Stimulated activated CD8-positive, alpha-beta memory T cell treated with anti-CD3 and anti-CD28 coated beads, Interleukin-4, amount 100 ng/mL, for 24 hours (primary cell): ENCODE measurements at regions not wholly inside any gene's neighbourhood (a gene's known extent, or its start where the extent isn't known, plus 50 kb on each side); places are given as distances from the start of the nearest gene placed in this dataset.
"Not testable (repeated sequence)": the region's sequence is repeated elsewhere in the genome, so short reads cannot be mapped to it uniquely, and the experiment has no call there.

ENCODE experiments used
- DNase-seq: peaks from one replicate; pipeline ENCODE4 v3.0.0-alpha.2; 2020; ENCODE audit warnings: low read depth

DNA sequence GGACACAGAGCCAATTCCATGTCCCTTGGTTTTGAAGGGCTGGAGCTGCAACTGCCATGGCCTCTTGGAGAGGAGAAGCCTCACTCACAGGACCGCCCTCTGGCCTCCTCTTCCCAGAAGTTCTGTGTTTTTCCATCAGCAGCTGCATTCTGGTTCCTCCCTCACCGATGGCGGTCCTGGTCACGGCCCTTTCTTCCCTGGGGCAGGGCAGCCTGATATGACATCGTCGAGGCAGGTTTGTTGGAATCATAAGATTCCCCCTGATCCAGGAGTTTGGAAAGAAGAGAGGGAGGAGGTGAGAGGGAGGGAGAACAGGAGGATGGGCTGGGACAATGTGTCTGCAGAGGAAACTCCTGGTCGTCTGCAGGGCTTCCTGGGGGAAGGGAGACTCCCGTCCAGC, 82.7 kb upstream of the PDZD8 start:
- no peak for DNase-seq

DNA sequence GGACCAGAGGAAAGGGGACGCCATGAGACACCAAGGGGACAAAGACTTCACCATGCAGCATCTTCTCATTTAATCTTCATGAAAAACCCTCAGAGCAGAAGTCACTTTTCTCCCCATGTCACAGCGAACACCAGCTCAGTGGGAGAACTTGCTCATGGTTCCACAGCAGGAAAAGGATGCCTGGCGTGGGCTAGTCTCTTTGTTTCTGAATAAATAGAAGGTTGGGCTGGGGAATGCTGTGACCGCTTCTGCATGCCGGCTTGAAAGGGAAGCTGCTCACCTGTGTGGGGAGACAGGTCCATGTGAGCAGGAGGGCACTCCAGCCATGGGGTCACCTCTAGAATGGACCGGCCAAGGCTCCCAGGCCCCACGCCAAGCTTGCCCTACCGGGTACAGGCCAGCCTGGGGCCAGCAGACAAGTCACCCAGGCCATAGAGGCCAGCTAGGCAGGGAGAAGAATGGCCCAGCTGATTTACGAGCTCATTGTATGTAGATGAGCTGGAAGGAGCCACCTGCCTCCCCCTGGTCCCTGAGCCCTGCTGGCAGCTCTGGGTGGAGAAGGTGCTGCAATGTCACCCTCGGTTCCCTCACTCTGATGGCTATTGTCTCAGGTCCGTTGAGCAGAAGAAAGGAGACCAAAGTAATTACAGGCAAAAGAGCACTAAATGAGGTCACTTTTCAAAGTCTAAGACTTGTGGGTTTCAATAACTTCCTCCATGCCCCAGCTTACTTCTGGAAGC, 82.0 kb upstream of the PDZD8 start:
- DNase-seq, result no peak

DNA sequence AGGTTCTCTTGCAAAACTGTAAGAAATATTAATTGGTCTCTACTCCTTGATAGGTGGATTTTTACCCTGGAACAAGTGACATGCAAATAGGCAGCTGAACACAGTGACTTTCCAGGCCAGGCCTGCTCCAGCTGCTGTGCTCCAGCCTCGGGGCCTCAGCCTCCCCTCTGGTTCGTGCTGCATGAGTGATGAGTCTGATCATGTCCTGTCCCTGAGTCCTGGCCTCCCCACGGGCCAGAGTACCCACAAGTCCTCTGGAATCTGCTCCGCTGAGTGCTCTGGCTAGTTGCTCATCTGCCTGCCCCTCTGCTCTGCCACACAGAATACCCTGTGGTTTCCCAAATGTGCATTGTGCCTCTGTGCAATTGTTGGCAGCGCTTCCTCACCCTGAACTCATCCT, 80.1 kb upstream of the PDZD8 start:
- no peak for DNase-seq

DNA sequence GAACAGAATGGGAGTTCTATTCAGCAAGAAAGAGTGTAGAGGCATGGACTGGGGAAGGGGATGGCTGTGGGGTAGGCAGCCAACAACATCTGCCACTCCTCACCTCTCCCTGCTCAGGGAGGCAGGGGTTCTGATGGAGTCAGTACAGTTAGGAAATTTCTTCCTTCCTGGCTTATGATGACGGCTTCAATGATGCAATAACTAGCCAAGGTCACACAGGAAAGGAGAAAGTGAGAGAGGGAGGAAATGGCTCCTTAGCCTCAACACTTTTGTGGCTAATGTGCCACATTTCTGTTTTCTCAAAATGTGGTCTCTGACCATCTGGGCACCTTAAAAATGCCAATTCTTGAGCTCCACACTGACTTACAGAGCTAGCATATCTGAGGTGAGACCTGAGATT, 79.3 kb upstream of the PDZD8 start:
- no peak for DNase-seq

DNA sequence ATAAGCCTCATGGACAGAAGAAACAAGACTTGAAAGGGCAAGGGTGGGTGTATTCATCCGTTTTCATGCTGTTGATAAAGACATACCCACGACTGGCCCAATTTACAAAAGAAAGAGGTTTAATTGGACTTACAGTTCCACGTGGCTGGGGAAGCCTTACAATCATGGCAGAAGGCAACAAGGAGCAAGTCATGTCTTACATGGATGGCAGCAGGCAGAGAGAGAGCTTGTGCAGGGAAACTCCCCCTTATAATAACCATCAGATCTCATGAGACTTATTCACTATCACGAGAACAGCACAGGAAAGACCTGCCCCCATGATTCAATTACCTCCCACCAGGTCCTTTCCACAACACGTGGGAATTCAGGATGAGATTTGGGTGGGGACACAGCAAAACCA, 78.2 kb upstream of the PDZD8 start:
- DNase-seq, result not testable (repeated sequence)

DNA sequence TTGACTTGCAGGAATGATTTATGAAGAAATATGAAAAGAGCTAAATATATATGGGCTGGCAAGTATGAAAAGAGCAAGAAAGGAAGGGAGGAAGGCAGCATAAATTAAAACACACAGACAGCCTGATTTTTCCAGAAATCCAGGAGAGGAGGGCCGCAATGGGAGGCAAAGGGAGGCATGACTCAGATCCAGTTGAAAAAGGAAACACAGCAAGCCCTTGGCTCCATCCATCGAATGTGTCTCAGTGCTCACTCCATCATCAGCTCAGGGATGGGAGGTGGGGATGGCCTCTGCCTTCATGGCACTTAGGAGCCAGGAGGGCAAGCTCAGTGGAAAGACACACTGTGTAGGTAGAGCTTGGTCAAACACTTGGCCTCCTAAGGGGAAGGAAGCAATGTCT, 75.7 kb upstream of the PDZD8 start:
- DNase-seq, result no peak

DNA sequence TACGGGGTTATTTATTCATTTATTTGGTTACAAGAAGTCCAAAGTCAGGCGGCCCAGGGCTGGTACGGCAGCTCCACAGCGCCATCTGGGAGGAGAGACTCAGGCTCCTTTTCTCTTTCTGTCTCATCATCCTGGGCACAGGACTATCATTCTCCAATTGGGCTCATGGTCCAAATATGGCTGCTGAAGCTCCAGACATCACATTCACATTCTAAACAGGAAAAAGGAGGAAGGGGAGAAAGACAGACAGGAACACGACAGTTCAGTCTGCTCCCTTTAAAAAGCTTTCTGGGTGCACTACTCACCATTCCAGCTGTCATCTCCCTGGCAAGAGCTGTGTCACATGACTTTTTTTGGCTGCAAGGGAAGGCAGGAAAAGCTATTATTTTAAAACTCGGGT, 74.4 kb upstream of the PDZD8 start:
- no peak for DNase-seq

DNA sequence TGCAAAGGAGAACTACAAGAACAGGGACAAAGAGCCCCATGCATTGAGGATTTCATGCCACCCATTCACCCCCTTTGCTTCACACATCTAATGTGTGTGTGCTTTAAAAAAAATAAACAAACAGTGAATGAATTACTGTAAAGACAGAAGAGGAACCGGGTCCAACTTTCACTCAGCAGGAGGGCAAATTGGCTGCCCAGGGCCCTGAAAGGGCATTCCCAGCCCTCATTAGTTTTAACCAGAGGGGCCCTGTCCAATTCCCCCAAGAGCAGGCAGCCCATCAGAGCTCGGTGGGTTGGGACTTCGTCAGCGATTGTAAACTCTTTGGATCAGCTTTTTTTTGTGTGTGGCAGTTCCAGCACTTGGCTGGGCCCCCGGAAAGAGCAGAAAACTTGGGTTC, 73.6 kb upstream of the PDZD8 start:
- no peak for DNase-seq

DNA sequence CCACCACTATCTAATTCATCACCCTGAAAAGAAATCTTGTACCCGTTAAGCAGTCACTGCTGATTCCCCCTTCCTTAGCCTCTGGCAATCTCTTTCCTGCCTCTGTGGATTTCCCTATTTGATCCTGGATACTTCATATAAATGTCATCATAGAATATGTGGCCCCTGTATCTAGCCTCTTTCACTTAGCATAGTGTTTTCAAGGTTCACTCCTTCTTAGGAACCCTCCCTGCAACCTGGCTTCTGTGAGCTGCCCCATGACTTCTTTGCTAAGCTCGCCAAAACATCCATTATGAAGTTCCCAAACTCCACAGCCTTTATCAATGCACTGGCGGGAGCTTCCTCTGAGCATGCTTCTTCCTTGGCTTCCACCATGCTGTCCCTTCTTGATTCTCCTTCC, 70.8 kb upstream of the PDZD8 start:
- DNase-seq, result no peak

DNA sequence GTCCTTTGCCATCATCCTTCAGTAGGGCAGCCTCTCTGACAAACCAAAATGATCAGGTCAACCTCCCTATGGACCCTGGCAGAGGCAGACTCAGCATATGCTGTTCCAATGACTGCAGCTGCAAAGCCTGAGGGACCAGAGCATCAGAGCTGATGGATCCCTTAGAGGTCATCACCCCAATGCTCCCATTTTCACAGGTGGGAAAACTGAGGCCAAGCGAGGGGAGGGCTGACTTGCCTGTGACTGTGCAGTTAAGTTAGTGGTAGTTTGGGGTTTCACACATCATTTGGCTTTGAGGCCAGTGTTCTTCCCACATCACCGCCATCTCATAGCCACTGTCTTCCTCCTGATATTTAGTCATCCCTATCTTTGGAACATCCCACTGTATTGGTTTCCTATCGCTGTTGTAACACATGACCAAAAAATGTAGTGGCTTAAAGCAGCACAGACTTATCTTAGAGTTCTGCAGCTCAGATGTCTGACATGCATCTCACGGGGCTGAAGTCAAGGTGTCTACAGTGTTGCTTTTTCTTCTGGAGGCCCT, 69.3 kb upstream of the PDZD8 start:
- DNase-seq, result no peak

DNA sequence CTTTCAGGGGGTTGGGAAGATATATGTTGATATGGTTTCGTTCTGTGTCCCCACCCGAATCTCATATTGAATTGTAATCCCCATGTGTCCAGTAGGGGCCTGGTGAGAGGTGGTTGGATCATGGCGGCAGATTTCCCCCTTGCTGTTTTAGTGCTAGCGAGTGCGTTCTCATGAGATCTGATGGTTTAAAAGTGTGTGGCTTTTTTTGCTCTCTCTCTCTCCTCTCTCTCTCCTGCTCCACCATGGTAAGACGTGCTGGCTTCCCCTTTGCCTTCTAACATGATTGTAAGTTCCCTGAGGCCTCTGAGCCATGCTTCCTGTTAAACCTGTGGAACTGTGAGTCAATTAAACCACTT, 68.4 kb upstream of the PDZD8 start:
- no peak for DNase-seq

DNA sequence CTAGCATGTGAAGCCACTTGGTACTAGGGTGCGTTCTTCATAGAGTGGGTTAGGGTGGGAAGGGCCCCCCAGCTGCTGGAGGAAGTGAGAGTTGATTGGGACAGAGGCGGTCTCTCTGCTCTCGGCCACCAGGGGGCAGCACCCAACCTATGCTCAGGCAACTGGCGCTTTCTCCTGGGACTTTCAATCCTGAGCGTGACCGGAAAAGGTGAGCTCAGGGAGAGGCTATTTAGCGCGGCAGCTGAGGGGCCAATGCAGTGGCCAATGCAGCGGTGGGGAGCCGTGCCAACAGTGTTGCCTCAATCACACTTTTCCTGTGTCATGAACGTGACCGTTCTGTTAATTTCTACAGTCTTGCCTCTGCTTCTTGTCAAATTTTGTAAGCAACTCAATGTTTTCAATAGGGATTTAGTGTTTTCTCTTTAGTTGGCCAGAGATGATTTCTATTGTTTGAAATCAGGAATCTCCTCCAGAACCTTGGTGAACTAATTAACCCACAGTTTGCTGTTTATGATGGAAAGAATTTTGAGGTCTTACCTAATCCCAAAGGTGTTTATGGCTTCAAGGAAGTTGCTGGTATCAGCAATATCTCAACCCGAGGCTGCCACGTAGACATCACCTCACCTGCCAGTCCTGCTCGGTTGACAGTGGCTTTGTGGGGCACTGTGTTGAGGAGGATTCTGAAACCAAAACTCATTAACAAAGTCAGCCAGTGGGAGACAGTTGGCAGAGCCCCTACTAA, 67.9 kb upstream of the PDZD8 start:
- peak; percentile 32 for DNase-seq

DNA sequence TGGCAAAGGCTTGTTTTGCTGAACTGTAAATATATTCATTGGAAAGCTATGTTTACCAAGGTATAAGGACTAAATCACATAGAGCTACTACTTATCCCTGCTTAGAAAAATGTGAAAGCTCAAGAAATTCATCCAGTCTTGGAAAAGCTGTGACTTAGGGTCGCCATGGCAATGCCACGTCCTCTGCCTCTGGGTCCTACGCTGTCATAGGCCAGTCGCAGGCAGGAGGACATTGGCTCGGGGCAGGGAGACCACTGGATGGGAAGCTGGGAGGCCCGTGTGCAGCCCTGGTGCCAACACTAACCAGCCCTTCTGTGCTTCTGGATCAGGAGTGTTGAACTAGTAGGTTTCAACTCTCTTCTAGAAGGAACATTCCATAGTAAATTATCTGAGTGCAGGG, 67.3 kb upstream of the PDZD8 start:
- no peak for DNase-seq

DNA sequence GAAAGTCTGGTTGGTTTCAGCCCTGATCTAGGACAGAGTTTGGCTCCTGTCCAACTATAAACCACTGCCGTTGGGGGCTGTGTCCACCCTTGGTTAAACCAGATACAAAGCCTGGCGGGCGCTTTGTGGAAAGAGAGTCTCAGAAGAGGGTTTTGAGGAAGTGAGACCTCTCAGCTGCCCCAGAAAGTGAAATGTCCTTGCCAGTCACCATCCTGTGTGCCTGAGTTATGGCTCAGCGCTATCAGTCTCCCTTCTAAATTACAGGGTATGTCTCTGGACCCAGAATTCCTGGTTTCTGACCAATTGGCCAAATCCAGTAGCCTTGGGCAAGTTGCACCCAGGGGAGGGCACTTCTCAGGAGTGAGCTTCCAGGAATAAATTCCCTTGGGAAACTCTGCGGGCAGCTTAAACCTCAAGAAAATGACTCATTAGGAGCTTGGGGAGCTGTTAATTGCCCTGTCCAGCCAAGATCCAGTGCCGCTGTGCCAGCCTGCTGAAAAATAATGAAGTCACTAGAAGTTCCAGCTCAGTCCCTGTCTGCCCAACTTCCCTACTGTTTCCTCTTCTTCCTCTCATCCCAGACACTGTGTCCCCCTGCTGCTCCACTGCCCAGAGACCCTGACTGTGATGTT, 66.7 kb upstream of the PDZD8 start:
- no peak for DNase-seq

DNA sequence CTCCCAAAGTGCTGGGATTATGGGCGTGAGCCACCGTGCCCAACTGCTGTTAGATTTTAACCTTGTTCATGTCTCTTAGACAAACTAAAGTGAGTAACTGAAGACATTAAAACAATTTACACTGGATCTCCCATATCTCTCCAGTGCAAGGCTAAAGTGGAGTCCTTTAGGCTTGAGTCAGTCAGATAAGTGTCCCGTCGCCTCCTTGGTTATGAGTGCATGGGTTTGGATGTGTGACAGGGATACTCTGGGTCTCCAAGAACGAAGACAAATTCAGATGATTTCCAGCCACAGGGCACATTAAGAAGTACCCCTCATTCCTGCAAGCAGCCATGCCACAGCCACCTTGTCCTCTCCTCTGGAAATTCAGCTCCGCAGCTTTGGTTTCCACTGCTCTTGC, 66.1 kb upstream of the PDZD8 start:
- DNase-seq, result no peak

DNA sequence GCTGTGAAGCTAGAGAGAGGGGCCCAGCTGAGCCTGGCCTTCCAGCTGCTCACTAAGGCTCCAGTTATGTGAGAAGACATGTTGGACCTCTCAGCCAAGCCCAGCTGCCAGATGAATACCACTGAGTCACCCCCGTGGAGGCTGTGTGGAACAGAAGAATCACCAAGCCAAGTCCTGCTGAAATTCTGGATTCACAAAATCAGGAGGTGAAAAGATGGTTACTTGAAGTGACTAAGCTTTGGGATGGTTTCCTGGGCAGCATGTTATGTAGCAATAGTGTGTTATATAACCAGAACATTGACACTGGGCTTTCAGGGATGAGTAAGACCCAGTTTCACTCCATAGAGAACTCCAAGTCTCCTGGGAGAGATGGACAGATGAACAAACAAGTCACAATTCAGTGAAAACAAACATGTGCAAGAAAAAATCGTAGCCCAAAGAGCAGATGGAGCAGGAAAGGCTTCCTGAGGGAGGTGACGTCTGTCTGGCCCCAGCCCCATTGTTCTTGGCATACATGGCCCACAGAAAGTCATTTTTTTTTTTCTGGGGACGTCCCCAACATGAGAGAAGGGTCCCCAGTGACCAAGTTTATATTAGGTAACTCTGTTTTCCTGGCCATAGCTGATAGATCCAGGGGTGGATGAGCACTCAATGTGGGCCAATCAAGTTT, 64.1 kb upstream of the PDZD8 start:
- DNase-seq, result no peak

DNA sequence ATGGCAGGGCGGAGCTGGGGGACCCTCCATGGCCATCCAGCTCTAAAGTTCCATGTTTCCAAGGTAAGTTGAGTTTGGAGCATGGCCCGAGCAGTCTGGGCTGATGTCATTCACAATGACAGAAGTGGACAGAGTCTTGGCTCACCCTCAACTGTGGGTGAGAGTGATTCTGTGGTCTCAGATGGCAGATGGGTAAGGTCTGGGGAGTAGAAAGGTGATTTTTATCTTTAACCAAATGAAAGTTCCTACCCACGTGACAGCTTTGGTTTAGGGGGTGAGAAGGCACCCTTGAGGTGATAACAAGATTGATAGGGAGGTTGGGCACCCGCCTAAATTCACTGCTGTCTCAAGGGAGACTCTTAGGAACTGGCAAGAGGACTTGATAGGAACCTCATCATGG, 57.6 kb upstream of the PDZD8 start:
- DNase-seq, result no peak

DNA sequence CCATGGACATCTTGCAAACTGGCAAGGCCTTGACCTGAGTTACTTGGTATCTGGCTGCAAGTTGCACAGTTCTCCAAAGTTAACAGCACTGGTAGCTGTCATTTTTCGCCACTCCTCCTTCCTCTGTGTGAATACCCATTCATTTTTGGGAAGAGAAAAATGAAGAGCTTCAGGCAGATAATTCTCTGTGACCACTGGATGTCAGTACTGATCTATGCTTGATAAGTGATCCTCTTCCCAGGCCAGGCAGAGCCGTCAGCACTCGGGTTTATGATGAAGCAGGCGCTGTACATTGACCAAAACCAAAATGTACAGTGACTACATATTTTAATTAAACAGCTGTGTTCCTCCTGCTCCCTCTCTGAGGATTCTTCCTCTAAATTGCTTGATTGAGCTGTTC, 55.9 kb upstream of the PDZD8 start:
- no peak for DNase-seq

DNA sequence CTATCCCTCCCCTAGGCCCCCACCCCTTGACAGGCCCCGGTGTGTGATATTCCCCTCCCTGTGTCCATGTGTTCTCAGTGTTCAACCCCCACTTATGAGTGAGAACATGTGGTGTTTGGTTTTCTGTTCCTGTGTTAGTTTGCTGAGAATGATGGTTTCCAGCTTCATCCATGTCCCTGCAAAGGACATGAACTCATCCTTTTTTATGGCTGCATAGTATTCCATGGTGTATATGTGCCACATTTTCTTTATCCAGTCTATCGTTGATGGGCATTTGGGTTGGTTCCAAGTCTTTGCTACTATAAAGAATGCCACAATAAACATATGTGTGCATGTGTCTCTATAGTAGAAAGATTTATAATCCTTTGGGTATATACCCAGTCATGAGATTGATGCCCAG, 55.3 kb upstream of the PDZD8 start:
- DNase-seq, result not testable (repeated sequence)

DNA sequence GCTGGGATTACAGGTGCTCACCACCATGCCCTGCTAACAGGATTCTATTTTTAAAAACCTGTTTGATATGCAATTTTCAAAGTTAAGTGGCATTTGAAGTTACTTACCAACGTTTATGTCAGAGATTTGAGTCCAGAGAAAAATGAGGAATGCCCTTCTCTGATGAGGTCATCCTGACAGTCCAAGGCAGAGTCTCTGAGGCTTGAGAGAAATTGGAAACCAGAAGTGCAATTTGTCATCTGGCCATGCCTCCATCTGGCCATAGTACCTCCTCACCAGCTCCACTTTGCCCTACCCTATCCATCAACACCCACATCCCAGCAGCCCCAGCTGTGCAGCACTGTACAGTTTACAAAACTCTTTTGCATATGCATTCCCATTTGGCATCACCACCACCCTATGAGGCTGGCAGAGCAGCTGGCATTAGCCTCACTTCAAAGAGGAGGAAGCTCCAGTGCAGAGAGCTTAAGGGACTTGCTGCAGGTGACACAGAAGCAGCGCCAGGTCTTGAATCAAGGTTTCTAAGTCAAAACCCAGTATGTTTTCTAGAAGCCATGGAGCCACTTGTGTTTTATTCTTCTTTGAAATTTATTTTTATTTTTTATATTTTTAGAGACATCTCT, 54.5 kb upstream of the PDZD8 start:
- no peak for DNase-seq

DNA sequence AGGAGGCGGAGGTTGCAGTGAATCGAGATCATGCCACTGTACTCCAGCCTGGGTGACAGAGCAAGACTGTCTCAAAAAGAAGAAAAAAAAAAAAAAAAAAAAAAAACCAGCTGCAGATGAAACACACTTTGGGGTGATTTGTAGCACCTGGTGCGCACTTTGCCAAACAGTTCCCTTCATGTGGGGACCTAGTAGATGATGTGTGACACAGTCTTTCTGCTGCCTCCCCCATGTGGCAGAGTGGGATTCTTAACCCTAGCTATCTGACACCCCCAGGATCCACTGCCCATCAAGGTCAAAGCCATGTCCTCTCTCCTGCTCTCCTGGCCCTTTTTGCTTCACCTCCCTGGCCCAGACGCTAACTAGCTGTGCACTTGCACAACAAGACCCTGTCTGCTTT, 52.1 kb upstream of the PDZD8 start:
- no peak for DNase-seq

DNA sequence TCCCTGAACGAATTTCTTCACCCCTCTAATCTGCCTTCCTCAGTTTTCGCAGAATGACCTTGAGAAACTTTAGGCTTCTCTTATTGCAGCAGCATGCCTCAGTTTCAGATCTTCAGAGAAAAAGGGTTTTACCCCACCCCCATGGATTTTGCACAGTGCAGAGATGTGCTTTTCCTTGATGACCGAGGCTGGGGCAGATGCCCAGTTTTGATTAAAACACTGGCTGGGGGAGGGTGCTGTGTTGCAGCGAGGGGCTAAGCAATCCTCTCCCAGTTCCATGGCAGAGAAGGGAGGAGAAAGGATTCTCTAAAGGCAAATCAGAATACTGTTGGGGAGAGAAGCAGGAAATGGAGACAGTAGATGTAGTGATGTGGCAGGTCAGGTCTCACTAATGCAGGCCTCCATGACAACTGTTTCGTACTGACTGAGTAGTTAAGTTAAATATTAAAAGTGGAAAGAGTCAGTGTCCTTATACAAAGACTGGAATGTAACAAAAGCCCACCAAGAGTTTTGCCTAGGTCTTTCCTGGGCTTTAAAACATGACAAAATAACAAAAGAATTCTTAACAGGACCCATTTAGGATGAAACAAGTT, 50.8 kb upstream of the PDZD8 start:
- DNase-seq, result no peak
